ENCODE measurements at regions not wholly inside any gene's neighbourhood (a gene's known extent, or its start where the extent isn't known, plus 50 kb on each side); places are given as distances from the start of the nearest gene placed in this dataset.

- TF ChIP-seq TCF7L2 (IDR thresholded peaks at IDR 0.05; ENCODE audit: low read depth, low read length) (no peak), REST (IDR thresholded peaks at IDR 0.05; ENCODE audit: borderline replicate concordance in 1 of 2, low read depth in 1 of 2, low read length in 2 of 2) (no peak), CTCF (CRISPR knock-in tag; IDR thresholded peaks at IDR 0.05) (no peak), ZNF883 (CRISPR knock-in tag; IDR thresholded peaks at IDR 0.05; ENCODE audit: not compliant biosample characterization) (no peak), JUND (CRISPR knock-in tag; IDR thresholded peaks at IDR 0.05) (no peak), ZBTB34 (CRISPR knock-in tag; IDR thresholded peaks at IDR 0.05) (no peak), POLR2AphosphoS5 (IDR thresholded peaks at IDR 0.05; ENCODE audit: low read depth, low read length) (no peak), MXD4 (CRISPR knock-in tag; IDR thresholded peaks at IDR 0.05) (no peak), ZBTB2 (CRISPR knock-in tag; IDR thresholded peaks at IDR 0.05; ENCODE audit: low read depth) (no peak), ZNF512 (CRISPR knock-in tag; IDR thresholded peaks at IDR 0.05) (no peak), ZFP37 (CRISPR knock-in tag; IDR thresholded peaks at IDR 0.05; ENCODE audit: borderline replicate concordance) (no peak), PRDM15 (CRISPR knock-in tag; IDR thresholded peaks at IDR 0.05) (no peak), PATZ1 (CRISPR knock-in tag; IDR thresholded peaks at IDR 0.05) (no peak)
These were observed 1091.6 kb upstream of the EEF2KMT start for GRCh38 chr16:6189216-6189615.

Measured in HepG2 (cell line).